ENCODE measurements at regions not wholly inside any gene's neighbourhood (a gene's known extent, or its start where the extent isn't known, plus 50 kb on each side); places are given as distances from the start of the nearest gene placed in this dataset.

- no peak for TF ChIP-seq CTCF (IDR thresholded peaks at IDR 0.05)
- TF ChIP-seq POLR2A (IDR thresholded peaks at IDR 0.05): no peak
Observed at GRCh38 chrX:16063921-16064320, 59.4 kb upstream of the GRPR start.
